ENCODE measurements at regions not wholly inside any gene's neighbourhood (a gene's known extent, or its start where the extent isn't known, plus 50 kb on each side); places are given as distances from the start of the nearest gene placed in this dataset.

- H3K27ac ChIP-seq (ENCODE audit: low read depth, low read length): no peak overlapping the region
- WGBS, 3 donors: 67 to 80% (median 75%) methylated on average over 3 of the region's 3 CpGs
Measured at GRCh38 chr3:30155755-30156154, 450.6 kb upstream of the TGFBR2 start.

- 57 to 82% (median 65%) methylated on average over 4 of the region's 4 CpGs for WGBS, 3 donors
Measured at GRCh38 chr3:30156586-30157498, 449.6 kb upstream of the TGFBR2 start.

GRCh38 chr3:30161375-30161774, 445.0 kb upstream of the TGFBR2 start:
- WGBS, 3 donors: 32 to 71% (median 33%) methylated on average over 6 of the region's 6 CpGs
- H3K27ac ChIP-seq (ENCODE audit: low read depth, low read length): no peak overlapping the region

More at GRCh38 chr3:30156586-30157498, 449.6 kb upstream of the TGFBR2 start:
- no peak overlapping the region for H3K27ac ChIP-seq (ENCODE audit: low read depth, low read length)

DNA sequence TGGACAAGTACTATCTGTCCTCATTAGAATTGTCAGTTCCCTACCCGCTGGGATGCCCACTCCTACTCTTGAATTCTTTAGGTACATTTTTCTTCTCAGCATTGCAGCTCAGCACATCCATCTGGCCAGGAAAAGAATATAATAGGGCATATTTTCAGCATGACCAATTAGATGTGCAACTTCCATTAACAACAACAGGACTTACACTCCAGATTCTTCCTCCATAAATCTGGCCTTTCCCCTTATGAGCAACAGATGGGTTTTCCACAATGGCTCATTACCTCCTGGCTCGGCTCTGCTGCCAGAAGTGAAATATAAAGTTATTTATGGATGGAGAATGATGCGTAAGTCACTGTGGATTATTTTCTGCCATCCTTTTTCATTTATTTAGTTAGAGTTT, 443.8 kb upstream of the TGFBR2 start:
- 73 to 84% (median 80%) methylated on average over 3 of the region's 3 CpGs for WGBS, 3 donors
- no peak overlapping the region for H3K27ac ChIP-seq (ENCODE audit: low read depth, low read length)

GRCh38 chr3:30166535-30166934, 439.9 kb upstream of the TGFBR2 start:
- WGBS, 3 donors: 86 to 91% (median 87%) methylated on average over 4 of the region's 4 CpGs
- no peak overlapping the region for H3K27ac ChIP-seq (ENCODE audit: low read depth, low read length)

GRCh38 chr3:30167541-30168011, 438.8 kb upstream of the TGFBR2 start:
- 52 to 60% (median 58%) methylated on average over 3 of the region's 3 CpGs for WGBS, 3 donors
- H3K27ac ChIP-seq (ENCODE audit: low read depth, low read length): no peak overlapping the region

DNA sequence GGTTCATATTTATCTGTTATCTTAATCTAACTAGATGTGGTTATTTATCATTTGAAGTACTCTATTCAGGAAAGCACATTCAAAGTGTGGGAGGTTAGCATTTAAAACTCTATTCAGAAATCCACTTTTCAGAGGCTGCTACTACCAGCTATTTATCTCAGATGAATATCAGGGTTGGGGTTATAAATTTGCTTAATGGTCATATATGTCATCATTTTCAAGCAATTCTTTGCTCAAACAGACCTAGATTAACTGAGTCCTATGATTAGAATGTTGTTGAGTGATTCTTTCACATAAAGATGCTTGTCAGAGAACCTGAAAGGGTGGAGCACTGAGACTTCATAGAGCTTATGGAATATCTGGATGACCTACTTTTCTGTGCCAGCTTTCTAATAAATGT, 436.9 kb upstream of the TGFBR2 start:
- H3K27ac ChIP-seq (ENCODE audit: low read depth, low read length): no peak overlapping the region

DNA sequence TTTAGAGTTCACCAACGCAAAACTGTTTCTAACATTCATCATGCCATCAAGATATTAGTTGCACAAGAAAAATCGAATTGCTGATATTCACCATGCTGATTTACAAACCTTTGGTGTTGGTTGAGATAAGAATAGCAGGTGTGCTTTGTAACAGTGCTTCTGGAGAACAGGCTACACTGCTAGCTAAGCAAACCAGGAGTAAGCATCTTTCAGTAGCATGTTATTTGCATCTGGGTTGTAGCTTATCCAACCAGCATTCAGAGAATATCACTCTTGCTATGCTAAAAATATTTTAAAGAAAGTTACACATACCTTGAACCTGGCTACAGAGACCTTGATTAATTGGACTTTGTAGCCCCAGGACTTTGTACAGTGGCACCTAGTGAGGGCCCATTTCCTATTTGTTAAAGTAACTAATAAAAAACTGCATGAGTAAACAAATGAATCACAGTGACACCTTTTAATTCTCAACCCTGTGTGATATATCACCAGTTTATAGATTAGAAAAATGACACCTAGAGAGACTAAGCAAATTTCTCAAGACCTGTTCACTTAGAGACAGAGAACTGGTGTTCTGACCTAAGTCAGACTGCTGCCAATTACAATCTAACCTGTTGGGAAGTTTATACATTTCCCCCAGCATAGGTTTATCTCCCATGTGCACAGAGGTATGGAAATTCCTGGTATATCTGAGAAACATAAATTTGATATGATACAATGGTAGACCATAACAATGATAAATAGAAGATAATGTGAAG, 435.5 kb upstream of the TGFBR2 start:
- WGBS, 3 donors: 26 to 83% (median 82%) methylated on average over 2 of the region's 2 CpGs

GRCh38 chr3:30174357-30174756, 432.0 kb upstream of the TGFBR2 start:
- no peak overlapping the region for H3K27ac ChIP-seq (ENCODE audit: low read depth, low read length)

More for the DNA sequence above, 435.5 kb upstream of the TGFBR2 start:
- no peak overlapping the region for H3K27ac ChIP-seq (ENCODE audit: low read depth, low read length)

DNA sequence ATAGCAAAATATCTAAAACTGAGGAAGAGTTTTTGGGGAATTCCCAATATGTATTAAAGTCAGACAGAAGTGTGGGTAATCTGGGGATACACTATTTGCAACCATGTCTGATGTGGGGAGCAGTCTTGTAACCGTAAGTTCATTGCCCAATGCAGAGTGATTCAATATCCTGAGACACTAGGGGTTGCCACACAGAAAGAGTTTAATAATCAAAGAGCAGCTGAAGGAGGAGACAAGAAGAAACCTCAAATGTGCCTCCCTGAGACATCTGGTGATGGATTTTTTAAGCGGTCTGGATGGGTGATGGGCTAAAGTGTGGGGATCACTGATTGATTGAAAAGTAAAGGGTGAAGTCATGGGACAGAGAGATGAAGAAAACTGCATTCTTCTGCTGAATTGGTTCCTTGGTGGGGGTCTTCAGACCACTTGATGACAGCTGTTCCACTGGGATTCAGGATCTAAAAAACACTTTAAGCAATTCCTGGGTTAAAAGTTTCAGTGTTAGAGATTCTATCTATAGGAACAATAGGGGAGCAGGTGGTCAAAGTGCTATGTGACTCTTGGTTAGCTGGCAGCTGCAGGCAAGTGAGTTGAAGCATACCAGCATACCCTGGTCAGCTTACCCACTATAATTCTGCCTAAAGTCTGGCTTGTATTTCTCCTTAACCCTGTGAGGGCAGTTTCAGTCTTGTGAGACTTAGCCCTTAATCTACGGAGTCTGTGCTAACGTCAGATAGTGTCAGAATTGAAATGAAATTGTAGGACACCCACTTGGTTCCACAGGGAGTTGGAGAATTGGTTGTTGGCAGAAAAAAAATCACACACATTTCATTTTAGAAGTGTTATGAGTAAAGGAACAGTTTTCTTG, 425.9 kb upstream of the TGFBR2 start:
- 58 to 77% (median 58%) methylated on average over 4 of the region's 4 CpGs for WGBS, 3 donors
- H3K27ac ChIP-seq (ENCODE audit: low read depth, low read length): no peak overlapping the region

DNA sequence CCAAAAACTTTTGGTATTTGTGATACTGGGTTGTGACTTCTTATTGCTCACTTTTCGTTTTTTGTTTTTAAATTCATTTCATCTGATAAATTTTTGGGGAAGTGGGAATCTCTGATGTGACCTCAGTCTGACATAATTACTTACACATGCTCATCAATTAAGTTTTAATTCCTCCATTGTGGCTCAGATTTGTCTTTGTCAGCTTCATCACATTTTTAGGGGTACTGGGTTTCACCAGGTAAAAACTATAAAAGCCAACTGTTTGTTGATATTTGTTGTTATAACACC, 425.3 kb upstream of the TGFBR2 start:
- no peak overlapping the region for H3K27ac ChIP-seq (ENCODE audit: low read depth, low read length)
- WGBS, 3 donors: 26 to 67% (median 32%) methylated on average over 1 of the region's 1 CpG

GRCh38 chr3:30181581-30181980, 424.8 kb upstream of the TGFBR2 start:
- H3K27ac ChIP-seq (ENCODE audit: low read depth, low read length): no peak overlapping the region

- WGBS, 3 donors: 96 to 97% (median 97%) methylated on average over 2 of the region's 2 CpGs
- no peak overlapping the region for H3K27ac ChIP-seq (ENCODE audit: low read depth, low read length)
Measured at GRCh38 chr3:30183421-30183820, 423.0 kb upstream of the TGFBR2 start.

DNA sequence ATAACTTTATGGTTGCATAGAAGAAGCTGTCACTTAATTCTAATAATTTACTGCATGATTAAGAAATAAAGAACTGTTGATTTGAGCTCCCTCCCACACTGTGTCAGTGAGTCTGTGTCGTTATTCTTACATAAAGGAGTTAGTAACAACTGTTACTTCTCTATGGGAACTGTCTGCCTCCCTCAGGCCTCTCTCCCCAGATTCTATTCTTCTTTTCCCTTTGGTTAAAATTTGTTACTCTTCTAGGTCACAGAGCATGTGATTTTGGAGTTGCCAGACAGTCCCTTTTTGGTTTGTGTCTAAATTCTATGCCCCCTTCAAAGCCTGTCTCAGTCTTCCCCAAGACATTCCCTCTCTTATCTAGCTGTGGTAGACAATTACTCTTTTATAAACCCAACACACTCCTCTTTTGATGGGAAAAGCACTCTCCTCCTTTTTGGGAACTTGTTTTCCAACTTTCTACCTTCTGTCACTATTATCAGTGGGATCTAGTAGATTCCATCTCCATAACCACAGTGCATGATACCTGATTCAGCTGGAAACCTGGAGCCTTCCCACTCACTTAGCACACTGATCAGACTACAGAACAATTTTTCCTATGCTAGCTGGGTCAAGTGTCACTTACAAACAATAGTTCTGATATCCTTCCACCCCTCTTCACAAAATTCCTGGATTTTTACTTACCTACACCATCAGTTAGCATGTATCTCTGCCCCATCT, 422.1 kb upstream of the TGFBR2 start:
- whole genome bisulfite sequencing, 3 donors: 49 to 79% (median 54%) methylated on average over 1 of the region's 1 CpG
- H3K27ac ChIP-seq (ENCODE audit: low read depth, low read length): no peak overlapping the region

- no peak overlapping the region for H3K27ac ChIP-seq (ENCODE audit: low read depth, low read length)
Measured at GRCh38 chr3:30185872-30186271, 420.5 kb upstream of the TGFBR2 start.

DNA sequence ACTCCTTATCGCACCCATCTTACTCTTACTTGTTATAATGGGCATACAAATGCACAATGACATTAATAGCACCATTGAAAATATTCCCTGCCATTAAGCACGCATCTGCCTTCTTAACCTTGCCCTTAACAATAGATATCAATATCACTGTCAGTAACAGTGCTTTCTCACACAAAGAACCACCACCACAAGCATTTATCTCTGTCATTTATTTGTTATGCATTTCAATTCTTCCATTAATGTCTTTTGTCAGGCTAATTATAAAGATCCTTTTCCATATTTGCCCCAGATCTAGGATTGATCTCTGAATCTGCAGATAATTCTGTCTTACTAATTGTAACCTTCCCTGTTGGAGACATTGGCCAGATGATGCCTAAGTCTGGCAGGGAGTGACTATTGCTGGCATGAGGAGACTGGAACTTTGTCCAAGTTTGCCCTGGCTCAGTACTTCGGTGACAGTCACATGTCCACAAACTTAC, 419.6 kb upstream of the TGFBR2 start:
- 38 to 88% (median 73%) methylated on average over 3 of the region's 3 CpGs for WGBS, 3 donors
- H3K27ac ChIP-seq (ENCODE audit: low read depth, low read length): no peak overlapping the region

- WGBS, 3 donors: 88 to 99% (median 96%) methylated on average over 2 of the region's 2 CpGs
- H3K27ac ChIP-seq (ENCODE audit: low read depth, low read length): no peak overlapping the region
Measured at GRCh38 chr3:30187366-30187765, 419.0 kb upstream of the TGFBR2 start.

GRCh38 chr3:30188713-30189112, 417.7 kb upstream of the TGFBR2 start:
- WGBS, 3 donors: 92 to 96% (median 93%) methylated on average over 1 of the region's 1 CpG

More at GRCh38 chr3:30188713-30189112, 417.7 kb upstream of the TGFBR2 start:
- no peak overlapping the region for H3K27ac ChIP-seq (ENCODE audit: low read depth, low read length)

Measured in adipose tissue (tissue), 3 donors.